Mammary epithelial cell (primary cell): ENCODE measurements at regions not wholly inside any gene's neighbourhood (a gene's known extent, or its start where the extent isn't known, plus 50 kb on each side); places are given as distances from the start of the nearest gene placed in this dataset.

Source experiments
- CTCF ChIP-seq, 2 donors: IDR thresholded peaks in 1 of 2; conservative IDR thresholded peaks in 1 of 2; 2 replicates each; pipeline ENCODE4 v1.5.1; 2011 to 2012; ENCODE audit warnings: inconsistent platforms in 2 of 2, low read length in 2 of 2, mild to moderate bottlenecking in 2 of 2, control low read depth in 1 of 2, low read depth in 1 of 2; ENCODE audit not compliant: insufficient read depth in 1 of 2; ENCODE audit errors: extremely low read depth in 1 of 2
- EZH2 ChIP-seq: IDR thresholded peaks from 2 replicates; pipeline ENCODE4 v1.6.1; 2012; ENCODE audit warnings: low read length, inconsistent platforms, borderline replicate concordance

DNA sequence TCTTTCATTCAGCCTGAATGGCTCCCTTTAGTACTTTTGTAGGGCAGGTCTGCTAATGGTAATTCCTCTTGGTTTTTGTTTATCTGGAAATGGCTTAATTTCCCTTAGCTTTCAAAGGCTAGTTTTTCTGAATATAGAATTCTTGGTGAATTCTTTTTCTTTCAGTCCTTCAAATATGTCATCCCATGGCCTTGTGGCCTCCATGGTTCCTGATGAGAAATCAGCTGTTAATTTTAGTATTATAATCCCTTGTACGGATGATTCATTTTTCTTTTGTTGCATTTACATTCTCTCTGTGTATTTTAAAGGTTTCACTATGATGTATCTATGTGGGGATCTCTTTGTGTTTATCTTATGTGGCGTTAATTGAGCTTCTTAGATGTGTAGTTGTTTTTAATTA, 179.6 kb upstream of the ARG1 start:
- TF ChIP-seq CTCF (conservative IDR thresholded peaks at IDR 0.05 in 1 of 2, IDR thresholded peaks at IDR 0.05 in 1 of 2; ENCODE audit: extremely low read depth in 1 of 2, insufficient read depth in 1 of 2, low read depth in 1 of 2, low read length in 2 of 2) (no peak), EZH2 (no peak)
